ENCODE measurements at regions not wholly inside any gene's neighbourhood (a gene's known extent, or its start where the extent isn't known, plus 50 kb on each side); places are given as distances from the start of the nearest gene placed in this dataset.
A peak's percentile ranks its signal among the peaks of the same experiment; 100 is the strongest.
"Not testable (repeated sequence)": the region's sequence is repeated elsewhere in the genome, so short reads cannot be mapped to it uniquely, and the experiment has no call there.

- peak; percentile 91 for DNase-seq
Measured at GRCh38 chr5:82466986-82467561, 188.9 kb upstream of the RPS23 start.

GRCh38 chr5:82465235-82465634, 187.1 kb upstream of the RPS23 start:
- peak; percentile 43 for DNase-seq

GRCh38 chr5:82459626-82460025, 181.5 kb upstream of the RPS23 start:
- DNase-seq: no peak

GRCh38 chr5:82455317-82455716, 177.2 kb upstream of the RPS23 start:
- not testable (repeated sequence) for DNase-seq

- no peak for DNase-seq
Measured at GRCh38 chr5:82448374-82448773, 170.2 kb upstream of the RPS23 start.

- DNase-seq: no peak
Measured at GRCh38 chr5:82447913-82448312, 169.8 kb upstream of the RPS23 start.

GRCh38 chr5:82446809-82447208, 168.7 kb upstream of the RPS23 start:
- no peak for DNase-seq

- no peak for DNase-seq
Measured at GRCh38 chr5:82445726-82446335, 167.7 kb upstream of the RPS23 start.

- no peak for DNase-seq
Measured at GRCh38 chr5:82439750-82440445, 161.7 kb upstream of the RPS23 start.

GRCh38 chr5:82437565-82437964, 159.4 kb upstream of the RPS23 start:
- not testable (repeated sequence) for DNase-seq

GRCh38 chr5:82436291-82436690, 158.1 kb upstream of the RPS23 start:
- no peak for DNase-seq

GRCh38 chr5:82434696-82435660, 156.8 kb upstream of the RPS23 start:
- not testable (repeated sequence) for DNase-seq

GRCh38 chr5:82426464-82427154, 148.5 kb upstream of the RPS23 start:
- DNase-seq: no peak

- no peak for DNase-seq
Measured at GRCh38 chr5:82425591-82425990, 147.4 kb upstream of the RPS23 start.

GRCh38 chr5:82424211-82424610, 146.1 kb upstream of the RPS23 start:
- no peak for DNase-seq

GRCh38 chr5:82422751-82423181, 144.6 kb upstream of the RPS23 start:
- DNase-seq: peak; percentile 90

GRCh38 chr5:82422001-82422740, 144.0 kb upstream of the RPS23 start:
- peak; percentile 62 for DNase-seq

- peak; percentile 85 for DNase-seq
Measured at GRCh38 chr5:82421119-82421518, 143.0 kb upstream of the RPS23 start.

GRCh38 chr5:82420524-82420923, 142.4 kb upstream of the RPS23 start:
- DNase-seq: peak; percentile 83

- DNase-seq: peak; percentile 71
Measured at GRCh38 chr5:82419559-82420332, 141.6 kb upstream of the RPS23 start.

GRCh38 chr5:82418608-82418950, 140.4 kb upstream of the RPS23 start:
- DNase-seq: no peak

Measured in OCI-M1 (cell line).